Adipocyte (in vitro differentiated cells): ENCODE measurements at regions not wholly inside any gene's neighbourhood (a gene's known extent, or its start where the extent isn't known, plus 50 kb on each side); places are given as distances from the start of the nearest gene placed in this dataset.

Experiments
- DNase-seq: peaks from one replicate; pipeline ENCODE4 v3.0.0-alpha.2; 2015; ENCODE audit warnings: low read depth
- H3K27me3 ChIP-seq: replicated peaks from 2 replicates; pipeline ENCODE4 v1.7.0; 2013; ENCODE audit warnings: mild to moderate bottlenecking, low read length, moderate library complexity; ENCODE audit not compliant: control insufficient read depth, insufficient read depth
- H3K36me3 ChIP-seq: 2 replicates; pipeline ENCODE4 v1.7.0; 2013; ENCODE audit warnings: low read length, mild to moderate bottlenecking, moderate library complexity; ENCODE audit not compliant: control insufficient read depth, insufficient read depth, severe bottlenecking
- H3K4me1 ChIP-seq: 2 replicates; pipeline ENCODE4 v1.7.0; 2013; ENCODE audit warnings: mild to moderate bottlenecking, low read length, moderate library complexity; ENCODE audit not compliant: control insufficient read depth, insufficient read depth
- H3K4me3 ChIP-seq: 2 replicates; pipeline ENCODE4 v1.7.0; 2013; ENCODE audit warnings: mild to moderate bottlenecking, low read length, moderate library complexity
- H3K9ac ChIP-seq: 2 replicates; pipeline ENCODE4 v1.7.0; 2013; ENCODE audit warnings: mild to moderate bottlenecking, low read length, moderate library complexity
- H3K9me3 ChIP-seq: 2 replicates; pipeline ENCODE4 v1.7.0; 2013; ENCODE audit warnings: mild to moderate bottlenecking, low read length, moderate library complexity; ENCODE audit not compliant: control insufficient read depth

GRCh38 chr2:59560769-59561168 is 992.7 kb downstream of the BCL11A start:
- H3K4me3 ChIP-seq: no peak overlapping the region
- H3K9ac ChIP-seq: no peak overlapping the region
- H3K4me1 ChIP-seq: no peaks in the 10 kb centered on the region
- H3K36me3 ChIP-seq: no peaks in the 10 kb centered on the region
- no peaks in the 10 kb centered on the region for H3K27me3 ChIP-seq
- no peak for DNase-seq
- H3K9me3 ChIP-seq: no peaks in the 10 kb centered on the region

GRCh38 chr2:59540864-59541263 is 1012.6 kb downstream of the BCL11A start:
- Histone ChIP-seq H3K9ac (no peak overlapping the region), H3K27me3 (no peaks in the 10 kb centered on the region), H3K4me1 (no peaks in the 10 kb centered on the region), H3K9me3 (peaks cover 2% of the 10 kb centered on the region), H3K4me3 (no peak overlapping the region), H3K36me3 (no peaks in the 10 kb centered on the region)
- no peak for DNase-seq

DNA sequence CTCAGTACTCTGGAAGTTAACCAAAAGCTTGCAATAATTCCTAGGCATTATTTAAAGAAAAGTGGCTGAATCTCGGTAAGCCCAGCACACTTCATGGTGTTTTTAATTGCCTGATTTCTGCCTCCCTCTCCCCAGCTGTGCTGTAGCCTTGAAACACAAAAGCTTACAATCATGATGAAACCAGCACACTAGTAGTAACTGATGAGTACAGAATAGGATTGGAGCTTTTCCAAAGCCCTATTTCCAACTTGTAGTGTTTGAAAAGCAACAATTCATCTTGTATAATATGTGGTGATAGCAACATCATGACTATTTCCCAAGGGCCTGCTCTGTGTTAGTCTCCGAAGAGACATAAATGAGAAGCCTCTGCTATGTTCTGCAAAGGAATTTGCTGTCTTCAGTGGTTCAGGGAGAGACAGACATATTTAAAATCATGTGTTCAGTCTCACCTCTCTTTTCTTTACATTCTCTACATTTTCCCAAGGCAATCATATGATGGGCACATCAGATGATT is 1015.0 kb downstream of the BCL11A start:
- Histone ChIP-seq H3K4me3 (no peak overlapping the region), H3K27me3 (no peaks in the 10 kb centered on the region), H3K9ac (no peak overlapping the region), H3K9me3 (peaks cover 2% of the 10 kb centered on the region), H3K36me3 (no peaks in the 10 kb centered on the region), H3K4me1 (no peaks in the 10 kb centered on the region)
- DNase-seq: no peak

- H3K27me3 ChIP-seq: no peaks in the 10 kb centered on the region
- H3K4me3 ChIP-seq: no peak overlapping the region
- no peak for DNase-seq
- no peaks in the 10 kb centered on the region for H3K4me1 ChIP-seq
- no peaks in the 10 kb centered on the region for H3K36me3 ChIP-seq
- H3K9me3 ChIP-seq: no peaks in the 10 kb centered on the region
- no peak overlapping the region for H3K9ac ChIP-seq
These were observed 1020.6 kb downstream of the BCL11A start for GRCh38 chr2:59532808-59533207.

- H3K9me3 ChIP-seq: no peaks in the 10 kb centered on the region
- H3K27me3 ChIP-seq: no peaks in the 10 kb centered on the region
- no peaks in the 10 kb centered on the region for H3K4me1 ChIP-seq
- no peak overlapping the region for H3K4me3 ChIP-seq
- H3K9ac ChIP-seq: no peak overlapping the region
- no peaks in the 10 kb centered on the region for H3K36me3 ChIP-seq
- DNase-seq: no peak
These were observed 1023.2 kb downstream of the BCL11A start for GRCh38 chr2:59530258-59530657.

DNA sequence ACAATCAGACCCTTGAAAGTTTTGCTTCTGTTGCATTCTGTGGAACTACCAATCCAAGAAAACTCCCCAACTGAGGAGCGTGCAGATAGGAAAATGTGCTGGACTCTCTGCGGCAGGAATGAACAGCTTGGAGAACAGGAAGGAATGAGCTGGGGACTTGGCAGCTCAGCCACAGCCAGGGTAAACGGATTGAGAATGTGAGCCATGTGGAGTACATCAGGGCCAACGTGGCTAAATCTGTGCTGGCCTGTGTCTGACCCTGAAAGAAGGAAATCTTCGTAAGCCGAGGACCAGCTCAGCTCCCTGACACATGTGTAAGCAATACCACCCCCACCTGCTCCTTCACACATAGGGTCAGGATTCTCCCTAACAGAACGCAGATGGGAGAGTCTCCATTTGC is 1023.7 kb downstream of the BCL11A start:
- Histone ChIP-seq H3K36me3 (no peaks in the 10 kb centered on the region), H3K27me3 (no peaks in the 10 kb centered on the region), H3K9me3 (no peaks in the 10 kb centered on the region), H3K4me3 (no peak overlapping the region), H3K9ac (no peak overlapping the region), H3K4me1 (no peaks in the 10 kb centered on the region)
- no peak for DNase-seq

DNA sequence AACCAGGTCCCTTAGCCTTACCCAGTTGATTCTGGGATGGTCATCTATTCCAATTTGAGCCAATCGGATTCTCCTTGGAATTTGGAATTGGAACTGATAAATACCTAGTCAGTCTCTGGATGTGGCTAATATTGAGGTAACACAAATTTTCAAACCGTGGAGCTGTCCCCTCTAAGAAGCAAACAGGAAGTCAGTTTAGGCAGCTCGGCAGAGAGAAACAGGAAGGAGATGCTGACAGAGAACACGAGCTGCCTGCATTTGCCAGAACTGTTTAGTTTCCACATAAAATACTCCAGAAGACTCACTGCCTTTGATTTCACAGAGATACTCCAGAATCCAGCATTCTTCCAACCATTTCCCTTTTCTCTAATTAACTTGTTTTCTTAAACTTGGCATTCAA is 1024.9 kb downstream of the BCL11A start:
- Histone ChIP-seq H3K36me3 (no peaks in the 10 kb centered on the region), H3K9ac (no peak overlapping the region), H3K27me3 (no peaks in the 10 kb centered on the region), H3K4me3 (no peak overlapping the region), H3K4me1 (no peaks in the 10 kb centered on the region), H3K9me3 (no peaks in the 10 kb centered on the region)
- DNase-seq: no peak

DNA sequence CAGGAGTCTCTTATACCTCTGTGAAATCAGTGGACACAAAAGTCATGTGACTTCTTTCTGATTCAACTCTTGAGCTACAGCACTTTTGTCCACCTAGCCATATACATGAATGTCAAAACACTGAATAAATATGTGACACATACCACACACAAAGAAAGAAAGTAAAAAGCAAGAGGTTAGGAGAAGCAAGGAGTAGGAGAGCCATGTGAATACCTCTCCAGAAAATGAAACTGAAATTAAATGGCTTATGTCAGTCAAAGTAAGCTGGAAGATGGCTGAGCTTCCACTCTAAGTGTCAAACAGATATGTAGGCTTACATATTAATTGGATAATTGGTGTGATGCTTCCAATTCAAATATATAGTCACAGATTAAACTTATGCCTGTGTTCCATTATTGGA is 1050.5 kb downstream of the BCL11A start:
- Histone ChIP-seq H3K27me3 (no peaks in the 10 kb centered on the region), H3K9ac (no peak overlapping the region), H3K4me3 (no peak overlapping the region), H3K4me1 (no peaks in the 10 kb centered on the region), H3K36me3 (no peaks in the 10 kb centered on the region), H3K9me3 (no peaks in the 10 kb centered on the region)
- DNase-seq: no peak

GRCh38 chr2:59490994-59491393 is 1062.5 kb downstream of the BCL11A start:
- Histone ChIP-seq H3K9ac (no peak overlapping the region), H3K36me3 (no peaks in the 10 kb centered on the region), H3K9me3 (peaks cover 9% of the 10 kb centered on the region)

DNA sequence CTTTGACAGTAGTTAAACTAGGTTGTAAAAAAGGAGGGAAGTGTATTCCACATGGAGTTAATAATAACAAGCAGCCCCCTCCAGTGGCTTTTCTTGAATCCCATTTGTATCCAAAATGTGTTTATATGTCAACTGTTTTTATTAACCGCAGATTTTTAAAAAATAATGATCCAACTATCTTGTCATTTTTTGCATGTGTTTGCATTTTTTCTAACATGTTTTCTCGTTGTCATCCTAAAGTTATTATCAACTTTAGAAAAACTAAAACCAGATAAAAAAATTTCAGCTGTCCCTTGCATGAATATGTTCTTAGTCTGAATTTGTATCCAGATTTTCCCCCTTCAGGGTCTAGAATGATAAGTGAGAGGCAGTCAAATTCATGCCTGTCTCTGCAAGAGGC is 1063.3 kb downstream of the BCL11A start:
- Histone ChIP-seq H3K4me3 (no peak overlapping the region), H3K9me3 (peaks cover 1% of the 10 kb centered on the region), H3K4me1 (no peaks in the 10 kb centered on the region), H3K9ac (no peak overlapping the region), H3K36me3 (no peaks in the 10 kb centered on the region), H3K27me3 (no peaks in the 10 kb centered on the region)
- no peak for DNase-seq

More at GRCh38 chr2:59490994-59491393, 1062.5 kb downstream of the BCL11A start:
- H3K4me1 ChIP-seq: no peaks in the 10 kb centered on the region
- no peak overlapping the region for H3K4me3 ChIP-seq
- H3K27me3 ChIP-seq: no peaks in the 10 kb centered on the region
- no peak for DNase-seq

- Histone ChIP-seq H3K9me3 (no peaks in the 10 kb centered on the region), H3K4me3 (no peak overlapping the region), H3K4me1 (no peaks in the 10 kb centered on the region), H3K36me3 (no peaks in the 10 kb centered on the region), H3K9ac (no peak overlapping the region), H3K27me3 (no peaks in the 10 kb centered on the region)
- DNase-seq: no peak
These were observed 1068.8 kb downstream of the BCL11A start for GRCh38 chr2:59484673-59485072.

- H3K4me1 ChIP-seq: no peaks in the 10 kb centered on the region
- no peak overlapping the region for H3K4me3 ChIP-seq
- H3K27me3 ChIP-seq: no peaks in the 10 kb centered on the region
- H3K9ac ChIP-seq: no peak overlapping the region
- DNase-seq: no peak
- H3K9me3 ChIP-seq: no peaks in the 10 kb centered on the region
- H3K36me3 ChIP-seq: no peaks in the 10 kb centered on the region
These were observed 1090.0 kb downstream of the BCL11A start for GRCh38 chr2:59463426-59463825.
